ENCODE measurements at regions not wholly inside any gene's neighbourhood (a gene's known extent, or its start where the extent isn't known, plus 50 kb on each side); places are given as distances from the start of the nearest gene placed in this dataset.

- no peak for DNase-seq (ENCODE audit: low spot score)
- Mint-ChIP-seq H3K4me3 (ENCODE audit: unreplicated experiment) (no peak overlapping the region), H3K27me3 (ENCODE audit: low read depth) (peaks cover 41% of the 10 kb centered on the region), H3K27ac (ENCODE audit: unreplicated experiment) (no peak overlapping the region), H3K4me1 (ENCODE audit: low read depth) (no peaks in the 10 kb centered on the region), H3K9me3 (ENCODE audit: low read depth) (peaks cover 14% of the 10 kb centered on the region), H3K36me3 (ENCODE audit: low read depth) (no peaks in the 10 kb centered on the region)
- TF ChIP-seq CTCF (IDR thresholded peaks at IDR 0.05), result no peak
Measured at GRCh38 chr21:33155422-33155821, 74.3 kb upstream of the IFNAR2 start.

- no peak for DNase-seq (ENCODE audit: low spot score)
- Mint-ChIP-seq H3K9me3 (ENCODE audit: low read depth) (peaks cover 14% of the 10 kb centered on the region), H3K27me3 (ENCODE audit: low read depth) (peaks cover 43% of the 10 kb centered on the region), H3K4me3 (ENCODE audit: unreplicated experiment) (no peak overlapping the region), H3K27ac (ENCODE audit: unreplicated experiment) (no peak overlapping the region), H3K36me3 (ENCODE audit: low read depth) (no peaks in the 10 kb centered on the region), H3K4me1 (ENCODE audit: low read depth) (no peaks in the 10 kb centered on the region)
- no peak for TF ChIP-seq CTCF (IDR thresholded peaks at IDR 0.05)
Measured at GRCh38 chr21:33157303-33157702, 72.4 kb upstream of the IFNAR2 start.

- DNase-seq (ENCODE audit: low spot score), result no peak
- no peak for TF ChIP-seq CTCF (IDR thresholded peaks at IDR 0.05)
- Mint-ChIP-seq H3K27me3 (ENCODE audit: low read depth) (peaks cover 41% of the 10 kb centered on the region), H3K4me3 (ENCODE audit: unreplicated experiment) (no peak overlapping the region), H3K27ac (ENCODE audit: unreplicated experiment) (no peak overlapping the region), H3K4me1 (ENCODE audit: low read depth) (no peaks in the 10 kb centered on the region), H3K9me3 (ENCODE audit: low read depth) (peaks cover 14% of the 10 kb centered on the region), H3K36me3 (ENCODE audit: low read depth) (no peaks in the 10 kb centered on the region)
Measured at GRCh38 chr21:33158654-33159053, 71.1 kb upstream of the IFNAR2 start.

GRCh38 chr21:33162436-33162951 is 67.2 kb upstream of the IFNAR2 start:
- Mint-ChIP-seq H3K4me1 (ENCODE audit: low read depth) (no peaks in the 10 kb centered on the region), H3K4me3 (ENCODE audit: unreplicated experiment) (no peak overlapping the region), H3K27ac (ENCODE audit: unreplicated experiment) (no peak overlapping the region), H3K27me3 (ENCODE audit: low read depth) (peaks cover 58% of the 10 kb centered on the region), H3K36me3 (ENCODE audit: low read depth) (no peaks in the 10 kb centered on the region), H3K9me3 (ENCODE audit: low read depth) (peaks cover 14% of the 10 kb centered on the region)
- TF ChIP-seq CTCF (IDR thresholded peaks at IDR 0.05), result no peak
- DNase-seq (ENCODE audit: low spot score), result no peak

- Mint-ChIP-seq H3K27ac (ENCODE audit: unreplicated experiment) (no peak overlapping the region), H3K36me3 (ENCODE audit: low read depth) (no peaks in the 10 kb centered on the region), H3K9me3 (ENCODE audit: low read depth) (peaks cover 3% of the 10 kb centered on the region), H3K27me3 (ENCODE audit: low read depth) (peaks cover 57% of the 10 kb centered on the region), H3K4me1 (ENCODE audit: low read depth) (no peaks in the 10 kb centered on the region), H3K4me3 (ENCODE audit: unreplicated experiment) (no peak overlapping the region)
- no peak for DNase-seq (ENCODE audit: low spot score)
- TF ChIP-seq CTCF (IDR thresholded peaks at IDR 0.05), result no peak
Measured at GRCh38 chr21:33168886-33169285, 60.9 kb upstream of the IFNAR2 start.

Measured in chondrocyte (in vitro differentiated cells).